ENCODE measurements at regions not wholly inside any gene's neighbourhood (a gene's known extent, or its start where the extent isn't known, plus 50 kb on each side); places are given as distances from the start of the nearest gene placed in this dataset.

- TF ChIP-seq CTCF (IDR thresholded peaks at IDR 0.05 in 2 of 3, conservative IDR thresholded peaks at IDR 0.05 in 1 of 3; ENCODE audit: borderline replicate concordance in 1 of 3, insufficient read depth in 1 of 3, low read depth in 2 of 3, low read length in 2 of 3) (no peak), ZNF274 (IDR thresholded peaks at IDR 0.05; ENCODE audit: low read depth, low read length) (no peak)
Observed at GRCh38 chr5:130884023-130884422, 281.0 kb downstream of the HINT1 start (continued).

GRCh38 chr5:130875656-130876055 is 289.4 kb downstream of the HINT1 start:
- CTCF ChIA-PET: no interaction called here
- no TSS peak for BruUV-seq (replicated peaks)
- H3K79me2 ChIP-seq (ENCODE audit: insufficient read depth, low read length): no peaks in the 10 kb centered on the region
- no peak for DNase-seq (ENCODE audit: low read depth, low spot score)
- no peak for ATAC-seq
- intact Hi-C loops (cut with micrococcal nuclease): no loop called here
- H3K9me2 ChIP-seq (ENCODE audit: insufficient read depth): no peaks in the 10 kb centered on the region
- RAD21 ChIA-PET (ENCODE audit: low non-redundant PET in 1 of 2, low total read pairs in 2 of 2, uncharacterized antibody in 2 of 2, unreplicated experiment in 2 of 2): no interaction called here
- no peaks in the 10 kb centered on the region for H3K4me1 ChIP-seq (ENCODE audit: control insufficient read depth in 1 of 2, insufficient read depth in 2 of 2, low read length in 2 of 2)
- no peak overlapping the region for H3K4me2 ChIP-seq (ENCODE audit: low read length)
- POLR2A ChIA-PET: no interaction called here
- no peaks in the 10 kb centered on the region for H3K36me3 ChIP-seq (ENCODE audit: control insufficient read depth in 1 of 2, insufficient read depth in 2 of 2, low read length in 2 of 2)
- H3K9ac ChIP-seq (ENCODE audit: low read length): no peak overlapping the region
- H2AFZ ChIP-seq (ENCODE audit: low read depth, low read length, poor library complexity, severe bottlenecking): no peak overlapping the region
- H4K20me1 ChIP-seq (ENCODE audit: insufficient read depth): no peaks in the 10 kb centered on the region
- H3K9me3 ChIP-seq (ENCODE audit: control insufficient read depth in 1 of 2, insufficient read depth in 1 of 2, low read depth in 1 of 2, low read length in 2 of 2): no peaks in the 10 kb centered on the region
- H3K27ac ChIP-seq (ENCODE audit: low read depth, low read length): no peak overlapping the region
- TF ChIP-seq ZBTB33 (IDR thresholded peaks at IDR 0.05; ENCODE audit: extremely low read depth, insufficient replicate concordance, low read length): no peak
- no peak for TF ChIP-seq MAX (IDR thresholded peaks at IDR 0.05)
- no peak for TF ChIP-seq EZH2 (IDR thresholded peaks at IDR 0.05)
- TF ChIP-seq ZNF274 (IDR thresholded peaks at IDR 0.05; ENCODE audit: low read depth, low read length): no peak
- TF ChIP-seq JUND (IDR thresholded peaks at IDR 0.05): no peak
- TF ChIP-seq CTCF (IDR thresholded peaks at IDR 0.05 in 2 of 3, conservative IDR thresholded peaks at IDR 0.05 in 1 of 3; ENCODE audit: borderline replicate concordance in 1 of 3, insufficient read depth in 1 of 3, low read depth in 2 of 3, low read length in 2 of 3): no peak
- no peaks in the 10 kb centered on the region for H3K27me3 ChIP-seq (ENCODE audit: insufficient read depth, low read length)
- no peak overlapping the region for H3K4me3 ChIP-seq (replicated peaks in 1 of 2; ENCODE audit: low read depth in 1 of 2, low read length in 2 of 2)

All from HCT116 (cell line).